HFFc6 (cell line): ENCODE measurements at regions not wholly inside any gene's neighbourhood (a gene's known extent, or its start where the extent isn't known, plus 50 kb on each side); places are given as distances from the start of the nearest gene placed in this dataset.

Experiments used
- DNase-seq: peaks from one replicate; pipeline ENCODE4 v3.0.0-alpha.2; 2018
- H3K27ac Mint-ChIP-seq: 2 replicates; pipeline ENCODE4 v1.8.0; 2020; ENCODE audit warnings: mild to moderate bottlenecking, mixed read lengths
- H3K27me3 Mint-ChIP-seq: 2 replicates; pipeline ENCODE4 v1.8.0; 2021; ENCODE audit warnings: mild to moderate bottlenecking, moderate library complexity, mixed read lengths; ENCODE audit not compliant: insufficient read depth
- H3K36me3 Mint-ChIP-seq: 2 replicates; pipeline ENCODE4 v1.8.0; 2021; ENCODE audit warnings: low read depth, mixed read lengths
- H3K4me1 Mint-ChIP-seq: 2 replicates; pipeline ENCODE4 v1.8.0; 2020; ENCODE audit warnings: low read depth, mixed read lengths
- H3K4me3 Mint-ChIP-seq: 2 replicates; pipeline ENCODE4 v1.8.0; 2020; ENCODE audit warnings: mild to moderate bottlenecking, moderate library complexity, mixed read lengths
- H3K9me3 Mint-ChIP-seq: 2 replicates; pipeline ENCODE4 v1.8.0; 2020; ENCODE audit warnings: mild to moderate bottlenecking, mixed read lengths
- CTCF ChIP-seq: fragments of 200-600 bp; sonication (generic); IDR thresholded peaks from 2 replicates; pipeline ENCODE4 v1.5.0; 2021; ENCODE audit warnings: antibody characterized with exemption, mild to moderate bottlenecking

- Mint-ChIP-seq H3K4me1 (peaks cover 15% of the 10 kb centered on the region), H3K27me3 (peaks cover 2% of the 10 kb centered on the region; the same call in 1 of the 2 replicates), H3K9me3 (peaks cover 24% of the 10 kb centered on the region), H3K36me3 (peaks cover 40% of the 10 kb centered on the region), H3K4me3 (no peak overlapping the region), H3K27ac (no peak overlapping the region)
- no peak for TF ChIP-seq CTCF
- no peak for DNase-seq
Measured at GRCh38 chr1:221944247-221944870, 202.5 kb upstream of the DUSP10 start.

- peaks cover 17% of the 10 kb centered on the region for H3K36me3 Mint-ChIP-seq
- no peaks in the 10 kb centered on the region for H3K27me3 Mint-ChIP-seq
- H3K4me1 Mint-ChIP-seq: no peaks in the 10 kb centered on the region
- TF ChIP-seq CTCF: no peak
- peaks cover 19% of the 10 kb centered on the region for H3K9me3 Mint-ChIP-seq
- no peak for DNase-seq
- no peak overlapping the region for H3K27ac Mint-ChIP-seq
- H3K4me3 Mint-ChIP-seq: no peak overlapping the region
Measured at GRCh38 chr1:221940631-221941030, 198.7 kb upstream of the DUSP10 start.

- Mint-ChIP-seq H3K27me3 (no peaks in the 10 kb centered on the region), H3K27ac (no peak overlapping the region), H3K4me3 (no peak overlapping the region), H3K36me3 (peaks cover 9% of the 10 kb centered on the region), H3K4me1 (no peaks in the 10 kb centered on the region), H3K9me3 (peaks cover 10% of the 10 kb centered on the region)
- no peak for TF ChIP-seq CTCF
- DNase-seq: no peak
Measured at GRCh38 chr1:221939607-221940006, 197.7 kb upstream of the DUSP10 start.

- TF ChIP-seq CTCF: no peak
- Mint-ChIP-seq H3K4me3 (no peak overlapping the region), H3K36me3 (peaks cover 4% of the 10 kb centered on the region; the same call in 1 of the 2 replicates), H3K27me3 (no peaks in the 10 kb centered on the region), H3K9me3 (peaks cover 5% of the 10 kb centered on the region), H3K4me1 (no peaks in the 10 kb centered on the region), H3K27ac (no peak overlapping the region)
- DNase-seq: no peak
Measured at GRCh38 chr1:221937155-221937953, 195.5 kb upstream of the DUSP10 start.

GRCh38 chr1:221933814-221934213 lies 191.9 kb upstream of the DUSP10 start:
- DNase-seq: no peak
- Mint-ChIP-seq H3K36me3 (peaks cover 9% of the 10 kb centered on the region; the same call in 1 of the 2 replicates), H3K27me3 (no peaks in the 10 kb centered on the region; the same call in 1 of the 2 replicates), H3K4me1 (peaks cover 7% of the 10 kb centered on the region; the same call in 1 of the 2 replicates), H3K27ac (no peak overlapping the region), H3K9me3 (peaks cover 5% of the 10 kb centered on the region), H3K4me3 (no peak overlapping the region)
- no peak for TF ChIP-seq CTCF
